ENCODE measurements at regions not wholly inside any gene's neighbourhood (a gene's known extent, or its start where the extent isn't known, plus 50 kb on each side); places are given as distances from the start of the nearest gene placed in this dataset.

DNA sequence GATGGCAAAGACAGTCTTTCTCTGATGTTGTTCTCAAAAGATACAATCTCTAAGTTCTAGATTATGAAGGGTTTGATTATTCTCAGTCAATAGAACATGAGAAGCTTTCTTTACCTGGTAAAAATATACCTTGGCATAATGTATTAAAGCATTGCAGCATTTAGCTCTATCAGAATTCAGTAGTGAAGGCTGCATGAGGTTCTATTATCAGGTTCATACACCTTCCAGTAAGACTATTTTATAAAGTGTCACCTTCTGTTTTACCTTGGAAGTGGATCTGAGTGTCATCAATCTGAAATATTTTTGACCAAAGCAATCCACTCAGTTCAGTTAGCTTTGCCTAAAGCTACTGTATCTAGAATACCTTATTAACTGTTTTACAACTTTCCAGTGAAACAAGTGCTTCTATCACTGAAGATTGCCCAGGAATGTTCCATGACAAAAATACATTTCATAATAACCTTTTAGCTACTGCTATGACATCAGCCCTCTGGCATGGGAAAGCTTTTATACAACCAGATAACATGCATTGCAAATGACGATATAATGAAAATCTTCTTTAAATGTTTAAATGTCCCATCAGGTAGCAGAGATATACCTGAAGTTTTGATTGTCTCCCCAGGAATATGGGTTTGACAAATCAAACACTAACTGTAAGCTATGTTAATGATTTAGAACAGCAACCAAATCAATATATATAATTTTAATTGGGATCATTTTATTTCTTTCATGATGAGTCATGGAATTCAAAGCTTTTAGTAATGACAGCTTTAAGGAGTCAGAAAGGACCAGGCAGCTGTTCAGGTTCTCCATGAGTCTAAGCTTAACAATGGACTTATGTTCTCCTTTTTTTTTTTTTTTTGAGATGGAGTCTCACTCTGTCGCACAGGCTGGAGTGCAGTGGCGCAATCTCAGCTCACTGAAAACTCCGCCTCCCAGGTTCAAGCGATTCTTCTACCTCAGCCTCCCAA is 72.2 kb downstream of the UFM1 start:
- no peak for DNase-seq
- Mint-ChIP-seq H3K4me1 (no peaks in the 10 kb centered on the region), H3K4me3 (no peak overlapping the region), H3K27me3 (ENCODE audit: low read depth, poor library complexity) (no peaks in the 10 kb centered on the region), H3K27ac (no peak overlapping the region), H3K9me3 (no peaks in the 10 kb centered on the region), H3K36me3 (ENCODE audit: low read depth) (no peaks in the 10 kb centered on the region)
- TF ChIP-seq, protein P1, sequence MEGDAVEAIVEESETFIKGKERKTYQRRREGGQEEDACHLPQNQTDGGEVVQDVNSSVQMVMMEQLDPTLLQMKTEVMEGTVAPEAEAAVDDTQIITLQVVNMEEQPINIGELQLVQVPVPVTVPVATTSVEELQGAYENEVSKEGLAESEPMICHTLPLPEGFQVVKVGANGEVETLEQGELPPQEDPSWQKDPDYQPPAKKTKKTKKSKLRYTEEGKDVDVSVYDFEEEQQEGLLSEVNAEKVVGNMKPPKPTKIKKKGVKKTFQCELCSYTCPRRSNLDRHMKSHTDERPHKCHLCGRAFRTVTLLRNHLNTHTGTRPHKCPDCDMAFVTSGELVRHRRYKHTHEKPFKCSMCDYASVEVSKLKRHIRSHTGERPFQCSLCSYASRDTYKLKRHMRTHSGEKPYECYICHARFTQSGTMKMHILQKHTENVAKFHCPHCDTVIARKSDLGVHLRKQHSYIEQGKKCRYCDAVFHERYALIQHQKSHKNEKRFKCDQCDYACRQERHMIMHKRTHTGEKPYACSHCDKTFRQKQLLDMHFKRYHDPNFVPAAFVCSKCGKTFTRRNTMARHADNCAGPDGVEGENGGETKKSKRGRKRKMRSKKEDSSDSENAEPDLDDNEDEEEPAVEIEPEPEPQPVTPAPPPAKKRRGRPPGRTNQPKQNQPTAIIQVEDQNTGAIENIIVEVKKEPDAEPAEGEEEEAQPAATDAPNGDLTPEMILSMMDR (IDR thresholded peaks at IDR 0.05): no peak

GRCh38 chr13:38429916-38430315 is 80.3 kb downstream of the UFM1 start:
- Mint-ChIP-seq H3K36me3 (ENCODE audit: low read depth) (no peaks in the 10 kb centered on the region), H3K27ac (no peak overlapping the region), H3K27me3 (ENCODE audit: low read depth, poor library complexity) (peaks cover 4% of the 10 kb centered on the region), H3K4me3 (no peak overlapping the region), H3K9me3 (no peaks in the 10 kb centered on the region), H3K4me1 (no peaks in the 10 kb centered on the region)
- no peak for DNase-seq
- TF ChIP-seq, protein P1 (IDR thresholded peaks at IDR 0.05): no peak

DNA sequence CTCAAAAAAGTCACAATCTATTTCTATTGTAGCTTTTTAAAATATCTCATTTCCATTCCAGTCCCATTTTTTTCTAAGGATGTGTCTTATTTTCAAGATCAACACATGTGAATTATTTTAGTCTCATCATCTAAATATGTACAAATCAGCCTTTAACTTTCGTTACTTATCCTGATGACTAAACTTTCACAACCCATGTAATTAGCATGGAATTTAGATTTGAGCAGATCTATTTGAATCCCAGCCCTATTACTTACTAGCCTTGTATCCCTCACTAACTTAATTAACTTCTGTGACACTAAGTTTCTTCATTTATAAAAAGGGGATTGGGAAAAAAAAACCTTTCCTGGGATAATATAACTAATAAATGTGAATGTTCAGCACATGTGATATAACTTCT is 81.1 kb downstream of the UFM1 start:
- H3K27ac Mint-ChIP-seq: no peak overlapping the region

GRCh38 chr13:38440666-38441065 is 91.0 kb downstream of the UFM1 start:
- Mint-ChIP-seq H3K36me3 (ENCODE audit: low read depth) (no peaks in the 10 kb centered on the region), H3K9me3 (no peaks in the 10 kb centered on the region), H3K27ac (no peak overlapping the region), H3K27me3 (ENCODE audit: low read depth, poor library complexity) (no peaks in the 10 kb centered on the region), H3K4me1 (no peaks in the 10 kb centered on the region), H3K4me3 (no peak overlapping the region)
- no peak for DNase-seq
- TF ChIP-seq, protein P1 (IDR thresholded peaks at IDR 0.05): no peak

More for the DNA sequence above, 81.1 kb downstream of the UFM1 start:
- H3K9me3 Mint-ChIP-seq: no peaks in the 10 kb centered on the region
- H3K4me1 Mint-ChIP-seq: no peaks in the 10 kb centered on the region
- H3K27me3 Mint-ChIP-seq (ENCODE audit: low read depth, poor library complexity): peaks cover 4% of the 10 kb centered on the region
- DNase-seq: no peak
- H3K4me3 Mint-ChIP-seq: no peak overlapping the region
- no peaks in the 10 kb centered on the region for H3K36me3 Mint-ChIP-seq (ENCODE audit: low read depth)
- TF ChIP-seq, protein P1 (IDR thresholded peaks at IDR 0.05): no peak

DNA sequence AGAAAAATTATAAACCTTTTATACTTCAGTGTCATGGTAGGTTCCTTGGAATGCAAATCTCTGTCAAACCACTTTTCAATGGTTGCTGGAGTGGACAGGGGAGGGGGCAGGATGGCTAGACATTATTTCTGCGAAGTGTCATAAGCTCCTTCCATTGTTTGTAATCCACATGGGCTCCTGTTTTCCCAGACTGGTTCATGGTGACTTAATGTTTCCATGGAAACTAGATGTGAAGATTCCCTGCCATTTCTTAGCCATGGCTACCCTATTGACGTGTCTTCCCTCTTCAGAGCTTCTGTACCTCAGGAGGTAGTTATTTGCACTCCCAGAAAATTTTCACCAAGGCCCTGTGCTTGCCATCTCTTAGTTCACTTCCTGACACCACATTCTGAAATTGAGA is 95.3 kb downstream of the UFM1 start:
- no peaks in the 10 kb centered on the region for H3K9me3 Mint-ChIP-seq

More for the DNA sequence above, 95.3 kb downstream of the UFM1 start:
- no peak overlapping the region for H3K4me3 Mint-ChIP-seq
- TF ChIP-seq, protein P1 (IDR thresholded peaks at IDR 0.05): no peak
- no peaks in the 10 kb centered on the region for H3K36me3 Mint-ChIP-seq (ENCODE audit: low read depth)
- no peak overlapping the region for H3K27ac Mint-ChIP-seq
- no peaks in the 10 kb centered on the region for H3K4me1 Mint-ChIP-seq
- no peaks in the 10 kb centered on the region for H3K27me3 Mint-ChIP-seq (ENCODE audit: low read depth, poor library complexity)
- no peak for DNase-seq

All from nephron progenitor cell (in vitro differentiated cells).